HG03575 (cell line): ENCODE measurements at regions not wholly inside any gene's neighbourhood (a gene's known extent, or its start where the extent isn't known, plus 50 kb on each side); places are given as distances from the start of the nearest gene placed in this dataset.
"Not testable (repeated sequence)": the region's sequence is repeated elsewhere in the genome, so short reads cannot be mapped to it uniquely, and the experiment has no call there.

Experiments
- ATAC-seq: cut with Tn5 transposase; IDR thresholded peaks from one replicate; pipeline ENCODE4 v1.9.1; 2021; ENCODE audit not compliant: unreplicated experiment, insufficient number of reproducible peaks, low FRiP score; ENCODE audit errors: extremely low read depth

GRCh38 chr7:79548727-79549126, 95.3 kb upstream of the MAGI2 start:
- no peak for ATAC-seq

- no peak for ATAC-seq
These were observed 93.7 kb upstream of the MAGI2 start for GRCh38 chr7:79547132-79547531.

- ATAC-seq, result no peak
These were observed 87.1 kb upstream of the MAGI2 start for GRCh38 chr7:79540592-79540991.

GRCh38 chr7:79534128-79534527, 80.7 kb upstream of the MAGI2 start:
- ATAC-seq, result no peak

- ATAC-seq, result no peak
These were observed 78.6 kb upstream of the MAGI2 start for GRCh38 chr7:79531905-79532664.

GRCh38 chr7:79531116-79531515, 77.6 kb upstream of the MAGI2 start:
- no peak for ATAC-seq

GRCh38 chr7:79529881-79530235, 76.4 kb upstream of the MAGI2 start:
- ATAC-seq, result no peak

GRCh38 chr7:79529214-79529880, 75.9 kb upstream of the MAGI2 start:
- ATAC-seq, result no peak

- no peak for ATAC-seq
These were observed 75.0 kb upstream of the MAGI2 start for GRCh38 chr7:79528421-79528820.

- no peak for ATAC-seq
These were observed 70.6 kb upstream of the MAGI2 start for GRCh38 chr7:79524048-79524447.

- no peak for ATAC-seq
These were observed 70.0 kb upstream of the MAGI2 start for GRCh38 chr7:79523436-79523835.

GRCh38 chr7:79520543-79520942, 67.1 kb upstream of the MAGI2 start:
- no peak for ATAC-seq

GRCh38 chr7:79515358-79515757, 61.9 kb upstream of the MAGI2 start:
- ATAC-seq, result no peak

- no peak for ATAC-seq
These were observed 59.8 kb upstream of the MAGI2 start for GRCh38 chr7:79513261-79513660.

GRCh38 chr7:79512261-79512660, 58.8 kb upstream of the MAGI2 start:
- ATAC-seq, result no peak

- ATAC-seq, result not testable (repeated sequence)
These were observed 57.6 kb upstream of the MAGI2 start for GRCh38 chr7:79511056-79511455.

- no peak for ATAC-seq
These were observed 53.7 kb upstream of the MAGI2 start for GRCh38 chr7:79507131-79507530.

- ATAC-seq, result no peak
These were observed 53.0 kb upstream of the MAGI2 start for GRCh38 chr7:79506481-79506880.

GRCh38 chr7:79504607-79505389, 51.3 kb upstream of the MAGI2 start:
- no peak for ATAC-seq
